ENCODE measurements at regions not wholly inside any gene's neighbourhood (a gene's known extent, or its start where the extent isn't known, plus 50 kb on each side); places are given as distances from the start of the nearest gene placed in this dataset.

DNA sequence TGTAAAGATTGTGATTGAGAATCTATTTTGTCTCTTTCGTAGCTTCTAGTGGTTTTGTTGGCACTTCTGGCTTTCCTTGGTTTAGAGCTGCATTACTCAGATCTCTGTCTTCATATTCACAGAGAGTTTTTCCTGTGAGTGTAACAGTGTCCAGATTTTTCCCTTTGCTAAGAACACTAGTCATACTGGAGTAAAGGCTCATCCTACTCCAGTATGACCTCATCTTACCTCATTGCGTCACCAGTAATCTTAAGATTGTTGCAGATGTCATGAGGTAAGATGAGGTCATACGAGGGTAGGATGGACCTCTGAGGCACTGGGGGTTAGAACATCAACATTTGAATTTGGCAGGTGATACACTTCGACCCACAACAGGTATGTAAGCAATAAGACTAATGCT lies 461.2 kb downstream of the FLRT2 start (continued):
- TF ChIP-seq, protein P1, sequence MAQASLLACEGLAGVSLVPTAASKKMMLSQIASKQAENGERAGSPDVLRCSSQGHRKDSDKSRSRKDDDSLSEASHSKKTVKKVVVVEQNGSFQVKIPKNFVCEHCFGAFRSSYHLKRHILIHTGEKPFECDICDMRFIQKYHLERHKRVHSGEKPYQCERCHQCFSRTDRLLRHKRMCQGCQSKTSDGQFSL (CRISPR knock-in tag; IDR thresholded peaks at IDR 0.05) = no peak
- TF ChIP-seq, protein P2, sequence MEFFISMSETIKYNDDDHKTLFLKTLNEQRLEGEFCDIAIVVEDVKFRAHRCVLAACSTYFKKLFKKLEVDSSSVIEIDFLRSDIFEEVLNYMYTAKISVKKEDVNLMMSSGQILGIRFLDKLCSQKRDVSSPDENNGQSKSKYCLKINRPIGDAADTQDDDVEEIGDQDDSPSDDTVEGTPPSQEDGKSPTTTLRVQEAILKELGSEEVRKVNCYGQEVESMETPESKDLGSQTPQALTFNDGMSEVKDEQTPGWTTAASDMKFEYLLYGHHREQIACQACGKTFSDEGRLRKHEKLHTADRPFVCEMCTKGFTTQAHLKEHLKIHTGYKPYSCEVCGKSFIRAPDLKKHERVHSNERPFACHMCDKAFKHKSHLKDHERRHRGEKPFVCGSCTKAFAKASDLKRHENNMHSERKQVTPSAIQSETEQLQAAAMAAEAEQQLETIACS (CRISPR knock-in tag; IDR thresholded peaks at IDR 0.05) = no peak
- 0 out of 2 replicates have a peak, but pooled peaks have one; percentile 22 for TF ChIP-seq CEBPB (IDR thresholded peaks at IDR 0.05; ENCODE audit: borderline replicate concordance, low read depth, low read length)
- no peak for TF ChIP-seq ZNF883 (CRISPR knock-in tag; IDR thresholded peaks at IDR 0.05; ENCODE audit: not compliant biosample characterization)

- H3K36me3 ChIP-seq (replicated peaks in 1 of 2; ENCODE audit: control insufficient read depth in 1 of 2, insufficient read depth in 2 of 2, low read length in 2 of 2) = no peaks in the 10 kb centered on the region
- H3K4me1 ChIP-seq (ENCODE audit: insufficient read depth, low read length) = no peaks in the 10 kb centered on the region
- no peak overlapping the region for H3K27ac ChIP-seq (ENCODE audit: extremely low read length, insufficient read depth, low read length)
- H3K9me3 ChIP-seq (ENCODE audit: low read length) = peaks cover 73% of the 10 kb centered on the region
- H3K79me2 ChIP-seq (ENCODE audit: insufficient read depth, low read length) = no peaks in the 10 kb centered on the region
- H3K9ac ChIP-seq (ENCODE audit: insufficient read depth, low read depth, low read length) = no peak overlapping the region
- ChIA-PET POLR2A (no interaction called here), CTCF (ENCODE audit: low intra/inter-chr PET ratio, low total read pairs) (no interaction called here)
- FAIRE-seq = no peak
- WGBS (ENCODE audit: low lambda C conversion rate) = 66% methylated on average over 5 of the region's 5 CpGs
- H3K4me2 ChIP-seq (ENCODE audit: low read depth, low read length) = no peak overlapping the region
- no peak overlapping the region for H3K4me3 ChIP-seq (replicated peaks in 1 of 3; ENCODE audit: insufficient read depth in 1 of 3, low read depth in 2 of 3, low read length in 3 of 3)
- no peak for ATAC-seq
- in situ Hi-C loops (cut with HindIII; ENCODE audit: extremely low pct_ligation_motif_present, low pct_unique_long_range_greater_than_20kb) (no loop called here), intact Hi-C loops (cut with micrococcal nuclease; ENCODE audit: unreplicated experiment) (no loop called here)
- H3K27me3 ChIP-seq (ENCODE audit: control insufficient read depth in 1 of 2, insufficient read depth in 2 of 2, low read length in 2 of 2) = no peaks in the 10 kb centered on the region
- BruUV-seq (replicated peaks) = no TSS peak
- H4K20me1 ChIP-seq (ENCODE audit: insufficient read depth, low read length) = no peaks in the 10 kb centered on the region
- DNase-seq (ENCODE audit: low spot score) = no peak
- no peak overlapping the region for H2AFZ ChIP-seq (ENCODE audit: low read length)
- no peak for TF ChIP-seq NONO (IDR thresholded peaks at IDR 0.05)
- TF ChIP-seq NONO (CRISPR knock-in tag; conservative IDR thresholded peaks at IDR 0.05) = no peak
- no peak for TF ChIP-seq TOPORS (CRISPR knock-in tag; IDR thresholded peaks at IDR 0.05)
- no peak for TF ChIP-seq HNRNPLL (IDR thresholded peaks at IDR 0.05; ENCODE audit: low read depth, low read length, poor library complexity, severe bottlenecking)
- TF ChIP-seq BCLAF1 (IDR thresholded peaks at IDR 0.05) = no peak
- TF ChIP-seq PHF21A (CRISPR knock-in tag; IDR thresholded peaks at IDR 0.05) = no peak
- no peak for TF ChIP-seq ZSCAN12 (CRISPR knock-in tag; IDR thresholded peaks at IDR 0.05)
- TF ChIP-seq, protein P3, sequence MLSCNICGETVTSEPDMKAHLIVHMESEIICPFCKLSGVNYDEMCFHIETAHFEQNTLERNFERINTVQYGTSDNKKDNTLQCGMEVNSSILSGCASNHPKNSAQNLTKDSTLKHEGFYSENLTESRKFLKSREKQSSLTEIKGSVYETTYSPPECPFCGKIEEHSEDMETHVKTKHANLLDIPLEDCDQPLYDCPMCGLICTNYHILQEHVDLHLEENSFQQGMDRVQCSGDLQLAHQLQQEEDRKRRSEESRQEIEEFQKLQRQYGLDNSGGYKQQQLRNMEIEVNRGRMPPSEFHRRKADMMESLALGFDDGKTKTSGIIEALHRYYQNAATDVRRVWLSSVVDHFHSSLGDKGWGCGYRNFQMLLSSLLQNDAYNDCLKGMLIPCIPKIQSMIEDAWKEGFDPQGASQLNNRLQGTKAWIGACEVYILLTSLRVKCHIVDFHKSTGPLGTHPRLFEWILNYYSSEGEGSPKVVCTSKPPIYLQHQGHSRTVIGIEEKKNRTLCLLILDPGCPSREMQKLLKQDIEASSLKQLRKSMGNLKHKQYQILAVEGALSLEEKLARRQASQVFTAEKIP (CRISPR knock-in tag; IDR thresholded peaks at IDR 0.05; ENCODE audit: borderline replicate concordance) = no peak
- no peak for TF ChIP-seq KAT2B (IDR thresholded peaks at IDR 0.05; ENCODE audit: borderline replicate concordance, low read depth, low read length)
- no peak for TF ChIP-seq ZNF562 (CRISPR knock-in tag; IDR thresholded peaks at IDR 0.05; ENCODE audit: borderline replicate concordance)
- TF ChIP-seq KLF11 (CRISPR knock-in tag; IDR thresholded peaks at IDR 0.05) = no peak
- TF ChIP-seq ZNF572 (CRISPR knock-in tag; IDR thresholded peaks at IDR 0.05) = no peak
- no peak for TF ChIP-seq POLR2A (IDR thresholded peaks at IDR 0.05; ENCODE audit: insufficient read depth in 1 of 2, low read depth in 2 of 2, low read length in 2 of 2)
Observed at GRCh38 chr14:85987907-85988306, 458.0 kb downstream of the FLRT2 start.
